Lower leg skin (tissue), 4 donors: ENCODE measurements at regions not wholly inside any gene's neighbourhood (a gene's known extent, or its start where the extent isn't known, plus 50 kb on each side); places are given as distances from the start of the nearest gene placed in this dataset.

ENCODE experiments used
- DNase-seq, 2 donors: peaks; one replicate each; pipeline ENCODE4 v3.0.0-alpha.2; 2019; ENCODE audit warnings: low spot score in 2 of 2
- H3K4me3 ChIP-seq: fragments of 200-600 bp; sonication (generic); 2 replicates; pipeline ENCODE4 v1.5.1; 2017; ENCODE audit warnings: mild to moderate bottlenecking, low read depth; ENCODE audit not compliant: poor library complexity, severe bottlenecking
- POLR2A ChIP-seq, 2 donors: fragments of 450-650 bp; IDR thresholded peaks; one replicate each; pipeline ENCODE4 v1.6.1; 2016 to 2017; ENCODE audit warnings: antibody characterized with exemption in 2 of 2, mild to moderate bottlenecking in 1 of 2, moderate library complexity in 1 of 2
- WGBS, 2 donors: methylation state at CpG; one replicate each; pipeline ENCODE4 v1.1.5; 2018; 5-methylcytosine and 5-hydroxymethylcytosine counted together
- intact Hi-C: fragments of 100-400 bp; cut with DNase I; formaldehyde crosslinking; loops from one replicate; pipeline ENCODE4 v1.15.0; 2023; ENCODE audit warnings: low total_unique reads
- TF ChIP-seq, protein P1 (sequence below), 3 donors: fragments of 450-650 bp; IDR thresholded peaks; one replicate each; pipeline ENCODE4 v1.5.1; 2016; ENCODE audit warnings: antibody characterized with exemption in 3 of 3, mild to moderate bottlenecking in 3 of 3, moderate library complexity in 2 of 3

- intact Hi-C loops, result loop anchor here (5.0 kb wide), 1 partner anchor 723 kb away; no protein-coding TSS in a partner anchor
- no peak for TF ChIP-seq POLR2A (IDR thresholded peaks at IDR 0.05)
- TF ChIP-seq, protein P1, sequence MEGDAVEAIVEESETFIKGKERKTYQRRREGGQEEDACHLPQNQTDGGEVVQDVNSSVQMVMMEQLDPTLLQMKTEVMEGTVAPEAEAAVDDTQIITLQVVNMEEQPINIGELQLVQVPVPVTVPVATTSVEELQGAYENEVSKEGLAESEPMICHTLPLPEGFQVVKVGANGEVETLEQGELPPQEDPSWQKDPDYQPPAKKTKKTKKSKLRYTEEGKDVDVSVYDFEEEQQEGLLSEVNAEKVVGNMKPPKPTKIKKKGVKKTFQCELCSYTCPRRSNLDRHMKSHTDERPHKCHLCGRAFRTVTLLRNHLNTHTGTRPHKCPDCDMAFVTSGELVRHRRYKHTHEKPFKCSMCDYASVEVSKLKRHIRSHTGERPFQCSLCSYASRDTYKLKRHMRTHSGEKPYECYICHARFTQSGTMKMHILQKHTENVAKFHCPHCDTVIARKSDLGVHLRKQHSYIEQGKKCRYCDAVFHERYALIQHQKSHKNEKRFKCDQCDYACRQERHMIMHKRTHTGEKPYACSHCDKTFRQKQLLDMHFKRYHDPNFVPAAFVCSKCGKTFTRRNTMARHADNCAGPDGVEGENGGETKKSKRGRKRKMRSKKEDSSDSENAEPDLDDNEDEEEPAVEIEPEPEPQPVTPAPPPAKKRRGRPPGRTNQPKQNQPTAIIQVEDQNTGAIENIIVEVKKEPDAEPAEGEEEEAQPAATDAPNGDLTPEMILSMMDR (IDR thresholded peaks at IDR 0.05), result no peak
- WGBS, 2 donors, result 25 to 30% methylated on average over 3 of the region's 3 CpGs
- no peak for DNase-seq
- H3K4me3 ChIP-seq, result no peak overlapping the region
Observed at GRCh38 chr7:41134300-41135255, 568.3 kb downstream of the INHBA start.

DNA sequence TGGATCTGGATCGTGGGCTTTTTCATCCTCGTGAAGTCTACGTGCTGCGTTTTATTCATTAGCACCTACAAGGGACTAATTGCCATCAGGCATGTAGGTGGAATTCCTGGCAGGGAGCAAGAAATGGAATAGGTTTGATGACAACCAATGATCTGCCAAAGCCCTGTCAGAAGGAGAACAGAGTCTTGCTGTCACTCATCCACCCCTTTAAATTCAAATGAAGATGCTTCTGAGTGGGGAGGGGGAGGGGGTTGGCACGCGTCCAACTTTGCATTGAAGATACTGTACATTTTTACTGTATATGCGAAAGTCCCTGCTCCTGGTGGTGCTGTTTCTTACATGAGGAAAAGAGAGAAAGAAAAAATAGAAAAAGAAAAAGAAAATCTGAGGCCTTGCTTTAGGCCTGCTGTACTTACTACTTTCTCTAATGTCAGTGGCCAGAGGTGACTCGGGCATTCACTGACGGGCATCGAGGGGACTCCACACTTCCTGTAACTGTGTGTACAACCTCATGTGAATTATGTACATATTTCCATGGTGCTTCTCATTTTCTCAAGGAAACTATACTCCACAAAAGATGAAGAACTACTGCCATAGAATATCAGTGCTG is 569.1 kb downstream of the INHBA start:
- DNase-seq, result no peak
- intact Hi-C loops, result loop anchor here (5.0 kb wide), 1 partner anchor 724 kb away; no protein-coding TSS in a partner anchor
- 60 to 72% methylated on average over 10 of the region's 10 CpGs for WGBS, 2 donors
- H3K4me3 ChIP-seq, result no peak overlapping the region
- no peak for TF ChIP-seq POLR2A (IDR thresholded peaks at IDR 0.05)
- TF ChIP-seq, protein P1 (IDR thresholded peaks at IDR 0.05), result no peak

DNA sequence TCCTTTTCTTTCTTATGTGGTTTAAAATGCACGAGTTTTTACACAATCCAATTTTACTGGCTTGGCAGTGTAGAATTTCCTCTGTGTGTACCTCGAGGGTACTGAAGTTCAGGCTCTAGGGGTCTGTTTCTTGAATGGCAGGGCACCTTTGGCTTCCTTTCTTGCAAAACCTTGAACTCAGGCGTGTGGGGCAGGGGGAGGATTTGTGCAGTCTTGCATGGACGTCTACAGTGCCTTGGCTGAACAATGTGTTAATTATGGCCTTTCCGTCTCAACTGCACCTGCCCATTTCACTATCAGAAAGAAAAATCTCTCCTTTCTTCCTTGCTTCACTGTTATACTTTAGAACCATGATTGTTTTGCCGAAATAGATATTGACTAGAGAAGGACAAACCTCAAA is 570.9 kb downstream of the INHBA start:
- WGBS, 2 donors, result 76 to 81% methylated on average over 6 of the region's 6 CpGs
- H3K4me3 ChIP-seq, result no peak overlapping the region
- TF ChIP-seq, protein P1 (IDR thresholded peaks at IDR 0.05), result no peak
- no peak for TF ChIP-seq POLR2A (IDR thresholded peaks at IDR 0.05)
- no peak for DNase-seq
- intact Hi-C loops, result loop anchor here (5.0 kb wide), 1 partner anchor 725 kb away; no protein-coding TSS in a partner anchor

DNA sequence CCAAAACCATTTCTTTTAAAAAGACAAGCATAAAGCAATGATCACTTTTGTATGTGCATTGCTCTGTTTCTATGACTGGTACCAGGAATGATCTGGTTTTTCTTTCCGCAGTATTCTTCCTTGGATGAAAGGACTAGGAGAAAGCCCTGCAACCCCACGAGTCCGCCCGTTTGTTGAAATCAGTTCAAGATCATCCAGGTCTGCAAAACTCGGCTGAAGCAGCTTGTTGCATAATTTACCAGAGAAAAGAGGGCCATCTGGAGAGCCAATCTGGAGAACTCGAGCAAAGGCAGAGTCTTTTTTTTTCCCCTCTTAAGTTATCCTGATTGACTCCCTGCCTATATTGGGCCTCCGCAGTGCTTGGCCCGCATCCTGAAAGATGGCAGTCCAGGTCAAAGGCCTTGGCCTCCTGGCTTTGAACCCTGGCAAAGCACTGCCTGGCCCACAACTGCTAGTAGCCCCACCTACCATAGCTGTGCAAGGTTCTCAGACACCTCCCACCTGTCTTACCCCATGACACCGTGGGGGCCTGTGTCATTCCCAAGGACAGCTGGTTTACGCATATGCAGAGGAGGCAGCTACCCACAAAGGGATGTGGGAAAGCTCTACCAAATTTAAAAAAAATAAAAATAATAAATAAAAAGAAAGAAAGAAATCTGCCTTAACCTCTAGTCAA is 572.2 kb downstream of the INHBA start:
- WGBS, 2 donors, result 82 to 92% methylated on average over 10 of the region's 10 CpGs
- no peak overlapping the region for H3K4me3 ChIP-seq
- TF ChIP-seq, protein P1 (IDR thresholded peaks at IDR 0.05), result no peak
- no peak for TF ChIP-seq POLR2A (IDR thresholded peaks at IDR 0.05)
- no peak for DNase-seq
- intact Hi-C loops, result loop anchor here (5.0 kb wide), 1 partner anchor 727 kb away; no protein-coding TSS in a partner anchor

DNA sequence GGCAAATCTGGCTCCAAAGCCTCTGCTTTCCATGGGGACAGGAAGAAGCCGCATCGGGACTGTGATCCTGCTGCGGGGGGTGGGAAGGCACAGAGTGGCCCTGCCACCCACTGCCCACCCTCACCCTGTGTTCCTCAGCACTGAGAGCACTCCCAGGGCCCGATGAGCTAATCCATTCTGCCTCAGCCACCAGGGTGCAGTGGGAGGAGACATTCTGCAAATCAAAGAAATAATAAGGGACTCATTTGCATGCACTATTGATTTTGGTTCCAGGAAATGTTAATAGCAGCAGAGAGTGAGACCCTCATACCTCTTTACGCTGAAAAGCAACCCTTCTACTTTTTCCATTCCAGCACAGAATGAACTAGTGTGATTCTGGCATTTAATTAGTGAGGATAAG is 572.8 kb downstream of the INHBA start:
- DNase-seq, result no peak
- WGBS, 2 donors, result 81 to 84% methylated on average over 5 of the region's 5 CpGs
- TF ChIP-seq, protein P1 (IDR thresholded peaks at IDR 0.05), result no peak
- TF ChIP-seq POLR2A (IDR thresholded peaks at IDR 0.05), result no peak
- intact Hi-C loops, result loop anchor here (5.0 kb wide), 1 partner anchor 727 kb away; no protein-coding TSS in a partner anchor
- H3K4me3 ChIP-seq, result no peak overlapping the region
